K562 (cell line): ENCODE measurements at regions not wholly inside any gene's neighbourhood (a gene's known extent, or its start where the extent isn't known, plus 50 kb on each side); places are given as distances from the start of the nearest gene placed in this dataset.

Experiments
- ATAC-seq: fragments of 200-7000 bp; cut with Tn5 transposase; 3 replicates; pipeline ENCODE4 v1.9.1; 2020; ENCODE audit warnings: moderate library complexity
- BruUV-seq: library from RNA; stranded (reverse); fragments of 400-500 nt; replicated peaks from 2 replicates; lab custom pipeline; 2021; lab: Mats Ljungman, UMichigan
- CTCF ChIA-PET: fragments of 300-600 bp; formaldehyde crosslinking; extraction: SDS; loops from one replicate; lab custom pipeline; 2021; ENCODE audit warnings: low intra/inter-chr PET ratio; lab: Yijun Ruan, JAX
- POLR2A ChIA-PET: fragments of 300-600, 350-650 bp; sonication (Branson Sonifier 250); formaldehyde crosslinking; extraction: SDS; loops from one replicate; lab custom pipeline; 2021; ENCODE audit warnings: antibody characterized with exemption, inconsistent platforms; lab: Yijun Ruan, JAX
- DNase-seq, 4 experiments: peaks; one replicate each; pipeline versions ENCODE4 v3.0.0 to v3.0.0-alpha.2; 2011 to 2018; ENCODE audit warnings: low spot score in 3 of 4, mixed read lengths in 3 of 4; ENCODE audit errors: extremely low read depth in 1 of 4
- FAIRE-seq: peaks from 2 replicates; lab custom pipeline; 2011; peaks lifted over from hg19 to GRCh38; lab: Jason Lieb, UNC
- H2AFZ ChIP-seq: 2 replicates; pipeline ENCODE4 v1.6.0; 2011; ENCODE audit warnings: low read depth, low read length, control low read depth, inconsistent platforms
- H3K27ac ChIP-seq: fragments of 200-600 bp; 3 replicates; pipeline ENCODE4 v1.8.0; 2011; ENCODE audit warnings: low read depth, mild to moderate bottlenecking, control low read depth, inconsistent platforms, low read length, moderate library complexity, mixed read lengths; ENCODE audit errors: extremely low read depth
- H3K27me3 ChIP-seq, 2 experiments: fragments of 300-600 bp in 1 of 2; 2 replicates in 1 of 2; 3 replicates in 1 of 2; pipeline versions ENCODE4 v1.6.0 to v1.8.0; 2011; ENCODE audit warnings: inconsistent platforms in 2 of 2, low read length in 2 of 2, mild to moderate bottlenecking in 1 of 2, mixed read lengths in 1 of 2, moderate library complexity in 1 of 2; ENCODE audit not compliant: control insufficient read depth in 2 of 2, insufficient read depth in 2 of 2
- H3K36me3 ChIP-seq: fragments of 300-600 bp; 3 replicates; pipeline ENCODE4 v1.8.0; 2011; ENCODE audit warnings: mild to moderate bottlenecking, low read length, inconsistent platforms; ENCODE audit not compliant: control insufficient read depth, insufficient read depth
- H3K4me1 ChIP-seq, 2 experiments: fragments of 200-600 bp in 1 of 2; replicated peaks in 1 of 2; 2 replicates in 1 of 2; 3 replicates in 1 of 2; pipeline versions ENCODE4 v1.5.1 to v1.8.0; 2011; ENCODE audit warnings: inconsistent platforms in 2 of 2, low read length in 2 of 2, mild to moderate bottlenecking in 1 of 2, mixed read lengths in 1 of 2, moderate library complexity in 1 of 2; ENCODE audit not compliant: control insufficient read depth in 2 of 2, insufficient read depth in 2 of 2
- H3K4me2 ChIP-seq: 2 replicates; pipeline ENCODE4 v1.6.1; 2011; ENCODE audit warnings: low read length, control low read depth, inconsistent platforms, mixed read lengths; ENCODE audit not compliant: insufficient read depth
- H3K4me3 ChIP-seq: fragments of 200-600 bp; sonication (generic), shearing (Covaris generic); 2 replicates; pipeline ENCODE4 v1.5.1; 2016; ENCODE audit warnings: control low read depth, inconsistent platforms
- H3K79me2 ChIP-seq: fragments of 200-600 bp; 3 replicates; pipeline ENCODE4 v1.8.0; 2011; ENCODE audit warnings: low read length, inconsistent platforms; ENCODE audit not compliant: control insufficient read depth, insufficient read depth
- H3K9ac ChIP-seq, 2 experiments: 2 replicates each; pipeline versions ENCODE4 v1.6.0 to v1.6.1; 2011; ENCODE audit warnings: low read depth in 2 of 2, low read length in 2 of 2, control low read depth in 1 of 2, inconsistent platforms in 1 of 2, mild to moderate bottlenecking in 1 of 2, mixed read lengths in 1 of 2; ENCODE audit not compliant: insufficient read depth in 1 of 2
- H3K9me1 ChIP-seq: one replicate; pipeline ENCODE4 v1.6.0; 2011; ENCODE audit warnings: inconsistent platforms, mild to moderate bottlenecking, low read length, moderate library complexity; ENCODE audit not compliant: control insufficient read depth, insufficient read depth
- H3K9me3 ChIP-seq: replicated peaks from 2 replicates; pipeline ENCODE4 v1.5.1; 2011; ENCODE audit warnings: low read depth, low read length, inconsistent platforms; ENCODE audit not compliant: control insufficient read depth, insufficient read depth
- H4K20me1 ChIP-seq: replicated peaks from 2 replicates; pipeline ENCODE4 v1.6.1; 2011; ENCODE audit warnings: low read length, inconsistent platforms, mixed read lengths; ENCODE audit not compliant: control insufficient read depth, insufficient read depth
- BCL6 ChIP-seq: fragments of 250-450 bp; sonication (Bioruptor Pico); IDR thresholded peaks from 2 replicates; pipeline ENCODE4 v1.4.0; 2020
- CBX2 ChIP-seq: fragments of 200-600 bp; sonication (generic); IDR thresholded peaks from one replicate; pipeline ENCODE4 v1.6.1; 2012; ENCODE audit warnings: mild to moderate bottlenecking, low read length, inconsistent platforms; ENCODE audit not compliant: insufficient read depth, poor library complexity, severe bottlenecking
- CREM ChIP-seq: IDR thresholded peaks from 2 replicates; pipeline ENCODE4 v1.6.1; 2014; ENCODE audit warnings: antibody characterized with exemption, low read depth
- NBN ChIP-seq: fragments of 450-650 bp; IDR thresholded peaks from 2 replicates; pipeline ENCODE4 v1.6.1; 2016; ENCODE audit warnings: low read depth, mild to moderate bottlenecking
- POU5F1 ChIP-seq: fragments of 150-350 bp; IDR thresholded peaks from 2 replicates; pipeline ENCODE4 v1.6.1; 2014; ENCODE audit warnings: borderline replicate concordance, low read length, low read depth, mild to moderate bottlenecking; ENCODE audit not compliant: partially characterized antibody
- RBM15 ChIP-seq: fragments of 200-400 bp; formaldehyde crosslinking; IDR thresholded peaks from 2 replicates; pipeline ENCODE4 v1.6.1; 2018; ENCODE audit warnings: mild to moderate bottlenecking, low read length, moderate library complexity; ENCODE audit not compliant: insufficient read depth
- SMAD2 ChIP-seq: fragments of 150-350 bp; IDR thresholded peaks from 2 replicates; pipeline ENCODE4 v1.6.1; 2014; ENCODE audit warnings: low read depth, mild to moderate bottlenecking, low read length
- ZKSCAN1 ChIP-seq: fragments of 150-350 bp; IDR thresholded peaks from 2 replicates; pipeline ENCODE4 v1.6.1; 2016; ENCODE audit warnings: low read depth, low read length
- in situ Hi-C: fragments of 300-500 bp; cut with MboI; formaldehyde crosslinking; loops from 4 replicates; pipeline ENCODE4 v1.15.0; 2018; ENCODE audit warnings: inconsistent platforms, mixed read lengths
- intact Hi-C: fragments of 100-400 bp; cut with micrococcal nuclease; formaldehyde crosslinking; loops from 2 replicates; pipeline ENCODE4 v1.14.2; 2022
- TF ChIP-seq, protein P1 (sequence below): fragments of 250-450 bp; sonication (Bioruptor Pico); IDR thresholded peaks from 2 replicates; pipeline ENCODE4 v1.4.0; 2020; ENCODE audit warnings: mild to moderate bottlenecking, moderate library complexity, borderline replicate concordance
- TF ChIP-seq, protein P2 (sequence below): fragments of 450-650 bp; IDR thresholded peaks from 2 replicates; pipeline ENCODE4 v1.6.1; 2016; ENCODE audit warnings: low read depth, mild to moderate bottlenecking, moderate library complexity

DNA sequence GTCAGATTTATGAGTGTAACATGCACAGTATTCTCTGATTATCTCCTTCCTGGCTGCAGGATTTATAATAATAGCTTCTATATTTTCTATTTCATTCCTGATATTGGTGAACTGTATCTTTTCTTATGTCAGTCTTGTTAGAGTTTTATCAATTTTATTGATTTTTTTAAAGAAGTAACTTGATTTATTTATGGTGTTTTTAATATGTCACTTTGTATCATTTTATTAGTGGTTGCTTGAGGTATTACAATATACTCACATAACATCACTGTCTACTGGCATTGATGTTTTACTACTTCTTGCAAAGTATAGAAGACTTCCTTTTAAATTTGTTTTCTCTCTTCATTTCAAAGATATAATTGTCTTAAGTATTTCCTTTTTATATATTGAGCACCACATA, 270.5 kb upstream of the GYPC start (continued):
- TF ChIP-seq, protein P1, sequence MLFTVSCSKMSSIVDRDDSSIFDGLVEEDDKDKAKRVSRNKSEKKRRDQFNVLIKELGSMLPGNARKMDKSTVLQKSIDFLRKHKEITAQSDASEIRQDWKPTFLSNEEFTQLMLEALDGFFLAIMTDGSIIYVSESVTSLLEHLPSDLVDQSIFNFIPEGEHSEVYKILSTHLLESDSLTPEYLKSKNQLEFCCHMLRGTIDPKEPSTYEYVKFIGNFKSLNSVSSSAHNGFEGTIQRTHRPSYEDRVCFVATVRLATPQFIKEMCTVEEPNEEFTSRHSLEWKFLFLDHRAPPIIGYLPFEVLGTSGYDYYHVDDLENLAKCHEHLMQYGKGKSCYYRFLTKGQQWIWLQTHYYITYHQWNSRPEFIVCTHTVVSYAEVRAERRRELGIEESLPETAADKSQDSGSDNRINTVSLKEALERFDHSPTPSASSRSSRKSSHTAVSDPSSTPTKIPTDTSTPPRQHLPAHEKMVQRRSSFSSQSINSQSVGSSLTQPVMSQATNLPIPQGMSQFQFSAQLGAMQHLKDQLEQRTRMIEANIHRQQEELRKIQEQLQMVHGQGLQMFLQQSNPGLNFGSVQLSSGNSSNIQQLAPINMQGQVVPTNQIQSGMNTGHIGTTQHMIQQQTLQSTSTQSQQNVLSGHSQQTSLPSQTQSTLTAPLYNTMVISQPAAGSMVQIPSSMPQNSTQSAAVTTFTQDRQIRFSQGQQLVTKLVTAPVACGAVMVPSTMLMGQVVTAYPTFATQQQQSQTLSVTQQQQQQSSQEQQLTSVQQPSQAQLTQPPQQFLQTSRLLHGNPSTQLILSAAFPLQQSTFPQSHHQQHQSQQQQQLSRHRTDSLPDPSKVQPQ (CRISPR knock-in tag) = no peak
- TF ChIP-seq, protein P2, sequence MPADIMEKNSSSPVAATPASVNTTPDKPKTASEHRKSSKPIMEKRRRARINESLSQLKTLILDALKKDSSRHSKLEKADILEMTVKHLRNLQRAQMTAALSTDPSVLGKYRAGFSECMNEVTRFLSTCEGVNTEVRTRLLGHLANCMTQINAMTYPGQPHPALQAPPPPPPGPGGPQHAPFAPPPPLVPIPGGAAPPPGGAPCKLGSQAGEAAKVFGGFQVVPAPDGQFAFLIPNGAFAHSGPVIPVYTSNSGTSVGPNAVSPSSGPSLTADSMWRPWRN = no peak
- TF ChIP-seq POU5F1 (no peak), CBX2 (no peak), RBM15 (no peak), ZKSCAN1 (no peak), SMAD2 (no peak)

DNA sequence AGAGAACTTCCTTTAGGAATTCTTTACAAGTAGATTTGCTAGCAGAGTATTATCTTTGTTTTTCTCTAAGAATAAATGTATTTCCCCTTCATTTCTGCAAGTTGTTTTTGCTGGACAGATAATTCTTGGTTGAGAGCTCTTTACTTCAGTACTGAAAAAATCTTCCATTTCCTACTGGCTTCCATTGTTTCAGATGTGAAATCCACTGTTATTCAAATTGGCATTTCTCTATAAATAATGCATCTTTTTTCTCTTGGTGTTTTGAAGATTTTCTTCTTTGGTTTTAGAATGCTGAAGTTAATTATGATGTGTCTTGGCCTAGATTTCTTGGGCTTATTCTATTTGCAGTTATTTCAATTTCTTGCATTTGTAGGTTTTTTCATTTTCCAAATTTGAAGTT, 270.0 kb upstream of the GYPC start:
- H3K36me3 ChIP-seq = no peaks in the 10 kb centered on the region
- no peak for ATAC-seq
- no peaks in the 10 kb centered on the region for H3K27me3 ChIP-seq
- in situ Hi-C loops (no loop called here), intact Hi-C loops (no loop called here)
- CTCF ChIA-PET = no interaction called here
- TF ChIP-seq NBN (no peak), BCL6 (CRISPR knock-in tag) (no peak), CREM (no peak)
- H3K27ac ChIP-seq = no peak overlapping the region
- no peak for DNase-seq
- no peaks in the 10 kb centered on the region for H3K4me1 ChIP-seq
- no peak overlapping the region for H3K4me3 ChIP-seq
- no peaks in the 10 kb centered on the region for H3K9me1 ChIP-seq
- BruUV-seq = no TSS peak
- POLR2A ChIA-PET = interaction anchor here (0.6 kb wide), 1 partner anchor 27 kb away, joined by 4 read pairs; no protein-coding TSS in a partner anchor
- H3K4me2 ChIP-seq = no peak overlapping the region
- FAIRE-seq = no peak
- no peak overlapping the region for H3K9ac ChIP-seq
- H4K20me1 ChIP-seq = no peaks in the 10 kb centered on the region
- no peak overlapping the region for H2AFZ ChIP-seq
- no peaks in the 10 kb centered on the region for H3K79me2 ChIP-seq
- no peaks in the 10 kb centered on the region for H3K9me3 ChIP-seq
